ENCODE measurements at regions not wholly inside any gene's neighbourhood (a gene's known extent, or its start where the extent isn't known, plus 50 kb on each side); places are given as distances from the start of the nearest gene placed in this dataset.

DNA sequence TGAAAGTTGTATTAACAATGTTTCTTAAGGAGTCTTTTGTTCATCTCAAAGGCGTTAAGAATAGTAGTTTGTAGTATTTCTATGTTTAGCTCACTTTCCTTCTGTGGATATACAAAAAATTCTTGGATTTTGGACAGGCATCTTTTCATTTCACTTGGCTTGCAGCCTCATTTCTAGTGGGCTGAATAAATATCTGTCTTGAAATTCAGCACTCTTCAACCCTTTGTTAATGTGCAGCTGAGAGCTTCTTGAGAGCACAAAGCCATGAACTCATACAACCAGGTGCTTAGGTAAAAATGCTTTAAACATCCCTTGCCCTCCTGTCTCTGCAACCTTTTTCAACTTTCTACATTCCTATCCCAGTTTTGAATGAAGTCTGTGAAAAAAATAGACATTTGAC lies 1003.2 kb downstream of the C4orf33 start:
- dilution Hi-C loops (cut with HindIII; ENCODE audit: low sequenced_read_pairs, unreplicated experiment): no loop called here
- H2BK5ac ChIP-seq (ENCODE audit: low read depth, low read length, poor library complexity, severe bottlenecking): no peak overlapping the region
- H3K27me3 ChIP-seq (ENCODE audit: control insufficient read depth, insufficient read depth, low read length): no peaks in the 10 kb centered on the region
- no peak overlapping the region for H4K5ac ChIP-seq (ENCODE audit: low read depth, low read length)
- no peak for DNase-seq
- no peak overlapping the region for H3K4me3 ChIP-seq (ENCODE audit: insufficient read depth, low read depth, low read length)
- no peaks in the 10 kb centered on the region for H3K9me1 ChIP-seq (ENCODE audit: insufficient read depth, low read length)
- CTCF ChIA-PET: no interaction called here
- no peak overlapping the region for H2BK120ac ChIP-seq (ENCODE audit: low read depth, low read length)
- in situ Hi-C loops (cut with MboI; ENCODE audit: low sequenced_read_pairs): no loop called here
- no peak overlapping the region for H4K91ac ChIP-seq (ENCODE audit: insufficient read depth, low read depth, low read length)
- no peak overlapping the region for H2BK15ac ChIP-seq (ENCODE audit: low read depth, low read length)
- no peak overlapping the region for H2AK9ac ChIP-seq (replicated peaks; ENCODE audit: low read depth, low read length, poor library complexity)
- no peak overlapping the region for H3K4ac ChIP-seq (ENCODE audit: low read depth, low read length)
- no TSS peak for BruUV-seq (replicated peaks)
- no peak overlapping the region for H3K18ac ChIP-seq (ENCODE audit: low read depth, low read length)
- H2AFZ ChIP-seq (replicated peaks; ENCODE audit: low read length, poor library complexity): no peak overlapping the region
- no peak overlapping the region for H2AK5ac ChIP-seq (ENCODE audit: low read depth, low read length)
- H3K23ac ChIP-seq (ENCODE audit: low read depth, low read length): no peak overlapping the region
- POLR2A ChIA-PET (ENCODE audit: unreplicated experiment): no interaction called here
- no peak overlapping the region for H4K8ac ChIP-seq (ENCODE audit: low read depth in 2 of 2, low read length in 2 of 2)
- no peak overlapping the region for H3K9ac ChIP-seq (ENCODE audit: low read depth, low read length)
- H3K4me1 ChIP-seq (ENCODE audit: control insufficient read depth, insufficient read depth, low read length): no peaks in the 10 kb centered on the region
- no peak overlapping the region for H3K27ac ChIP-seq (ENCODE audit: insufficient read depth, low read length)
- H3K36me3 ChIP-seq (ENCODE audit: control insufficient read depth, insufficient read depth, low read length): no peaks in the 10 kb centered on the region
- H4K20me1 ChIP-seq (ENCODE audit: insufficient read depth, low read length): no peaks in the 10 kb centered on the region
- no CpG with 5 or more reads among the region's 1 CpG for WGBS, 2 experiments (ENCODE audit: extremely low coverage in 2 of 2, insufficient read length in 1 of 2)
- peaks cover 1% of the 10 kb centered on the region; the same call in 1 of the 2 replicates for H3K9me3 ChIP-seq (ENCODE audit: control insufficient read depth, insufficient read depth, low read length)
- no peak overlapping the region for H3K14ac ChIP-seq (replicated peaks; ENCODE audit: low read depth, low read length)
- no peak overlapping the region for H3K56ac ChIP-seq (ENCODE audit: extremely low read depth, insufficient read depth, low read length)
- no peak overlapping the region for H2BK20ac ChIP-seq (ENCODE audit: low read depth, low read length)
- intact Hi-C loops (cut with micrococcal nuclease): no loop called here
- no peak overlapping the region for H3K4me2 ChIP-seq (ENCODE audit: low read depth, low read length)
- no peak for TF ChIP-seq CEBPB (IDR thresholded peaks at IDR 0.05; ENCODE audit: low read depth, low read length)
- TF ChIP-seq ELK1 (IDR thresholded peaks at IDR 0.05; ENCODE audit: borderline replicate concordance, low read depth, low read length): no peak
- no peak for TF ChIP-seq RAD21 (IDR thresholded peaks at IDR 0.05; ENCODE audit: low read length)
- no peak for TF ChIP-seq SMC3 (IDR thresholded peaks at IDR 0.05; ENCODE audit: low read depth, low read length)
- TF ChIP-seq NFE2L2 (IDR thresholded peaks at IDR 0.05; ENCODE audit: low read depth, low read length): no peak
- no peak for TF ChIP-seq RFX5 (IDR thresholded peaks at IDR 0.05; ENCODE audit: low read depth, low read length)
- TF ChIP-seq RCOR1 (IDR thresholded peaks at IDR 0.05; ENCODE audit: insufficient replicate concordance, low read length): no peak
- TF ChIP-seq MAFK (IDR thresholded peaks at IDR 0.05; ENCODE audit: low read depth, low read length): no peak
- TF ChIP-seq MAZ (IDR thresholded peaks at IDR 0.05; ENCODE audit: borderline replicate concordance, low read depth, low read length): no peak
- TF ChIP-seq MXI1 (IDR thresholded peaks at IDR 0.05; ENCODE audit: borderline replicate concordance, low read depth, low read length): no peak
- TF ChIP-seq FOS (IDR thresholded peaks at IDR 0.05; ENCODE audit: low read depth, low read length): no peak
- no peak for TF ChIP-seq POLR2A (IDR thresholded peaks at IDR 0.05; ENCODE audit: low read depth, low read length)
- no peak for TF ChIP-seq BHLHE40 (IDR thresholded peaks at IDR 0.05; ENCODE audit: low read depth, low read length)
- TF ChIP-seq CHD1 (IDR thresholded peaks at IDR 0.05; ENCODE audit: low read depth, low read length): no peak
- no peaks in the 10 kb centered on the region for H3K79me1 ChIP-seq (ENCODE audit: low read depth in 1 of 2, low read length in 2 of 2)
- ATAC-seq (ENCODE audit: low read depth): no peak

Measured in IMR-90 (cell line).